ENCODE measurements at regions not wholly inside any gene's neighbourhood (a gene's known extent, or its start where the extent isn't known, plus 50 kb on each side); places are given as distances from the start of the nearest gene placed in this dataset.

DNA sequence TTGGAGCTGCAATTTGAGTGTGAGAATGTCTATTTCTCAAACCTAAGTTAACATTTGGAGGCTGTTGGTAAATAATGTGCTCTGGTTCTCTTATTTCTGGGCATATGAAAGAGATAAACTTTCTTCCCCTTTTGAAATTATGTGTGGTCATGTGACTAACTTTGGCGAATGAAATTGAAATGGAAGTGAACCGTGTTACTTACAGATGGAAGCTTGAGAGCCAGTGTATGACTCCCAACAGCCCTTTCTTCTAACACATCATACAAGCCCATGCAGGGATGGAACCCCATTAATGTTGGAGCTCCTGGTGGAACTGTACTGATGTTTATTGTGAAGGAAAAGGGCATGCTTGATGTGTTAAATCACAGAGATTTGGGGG lies 725.8 kb downstream of the TSN start:
- DNase-seq (ENCODE audit: low spot score) = no peak

DNA sequence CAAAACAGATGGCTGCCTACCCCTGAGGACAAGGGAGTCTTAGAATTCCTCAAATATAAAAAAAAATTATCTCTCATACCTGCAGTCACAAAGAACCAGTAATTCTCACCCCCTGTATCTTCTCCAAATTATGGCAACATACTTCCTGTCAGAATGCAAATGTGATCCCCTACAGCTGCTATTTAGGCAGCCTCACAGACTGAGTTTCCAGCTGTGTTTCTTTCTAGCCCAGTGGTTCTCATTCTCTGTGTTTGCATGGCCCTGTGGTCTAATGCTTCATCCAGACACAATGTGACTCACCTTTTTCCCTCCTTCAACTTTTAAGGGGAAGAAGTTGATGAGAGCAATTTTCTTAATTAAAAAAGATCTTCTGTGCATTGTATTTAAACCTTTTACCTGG lies 726.3 kb downstream of the TSN start:
- no peak for DNase-seq (ENCODE audit: low spot score)

GRCh38 chr2:122486086-122486485 lies 730.6 kb downstream of the TSN start:
- DNase-seq (ENCODE audit: low spot score) = no peak

GRCh38 chr2:122486705-122487415 lies 731.4 kb downstream of the TSN start:
- no peak for DNase-seq (ENCODE audit: low spot score)

DNA sequence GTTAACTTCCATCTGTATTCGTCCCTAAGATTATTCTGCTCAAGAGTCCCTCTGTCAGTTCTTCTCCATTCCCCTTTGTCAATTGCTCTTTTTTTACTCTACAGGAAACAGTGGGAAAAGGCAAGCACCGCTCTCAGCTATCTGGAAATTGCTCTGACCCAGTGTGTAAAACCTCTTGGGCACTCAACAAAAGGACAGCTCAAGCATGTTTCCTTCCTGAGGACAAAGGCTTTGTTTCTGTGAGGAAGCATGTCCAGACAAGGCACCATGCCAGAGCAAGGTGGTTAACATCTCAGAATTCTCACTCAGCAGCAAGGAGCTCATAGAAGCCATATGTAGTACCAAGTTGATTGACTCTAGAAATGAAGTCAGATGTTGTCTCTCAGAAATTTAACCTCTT lies 735.6 kb downstream of the TSN start:
- no peak for DNase-seq (ENCODE audit: low spot score)

GRCh38 chr2:122500316-122501105 lies 745.1 kb downstream of the TSN start:
- DNase-seq (ENCODE audit: low spot score) = no peak

GRCh38 chr2:122506620-122507019 lies 751.2 kb downstream of the TSN start:
- DNase-seq (ENCODE audit: low spot score) = no peak

GRCh38 chr2:122507261-122507660 lies 751.8 kb downstream of the TSN start:
- no peak for DNase-seq (ENCODE audit: low spot score)

- no peak for DNase-seq (ENCODE audit: low spot score)
These were observed 756.6 kb downstream of the TSN start for GRCh38 chr2:122512091-122512490.

DNA sequence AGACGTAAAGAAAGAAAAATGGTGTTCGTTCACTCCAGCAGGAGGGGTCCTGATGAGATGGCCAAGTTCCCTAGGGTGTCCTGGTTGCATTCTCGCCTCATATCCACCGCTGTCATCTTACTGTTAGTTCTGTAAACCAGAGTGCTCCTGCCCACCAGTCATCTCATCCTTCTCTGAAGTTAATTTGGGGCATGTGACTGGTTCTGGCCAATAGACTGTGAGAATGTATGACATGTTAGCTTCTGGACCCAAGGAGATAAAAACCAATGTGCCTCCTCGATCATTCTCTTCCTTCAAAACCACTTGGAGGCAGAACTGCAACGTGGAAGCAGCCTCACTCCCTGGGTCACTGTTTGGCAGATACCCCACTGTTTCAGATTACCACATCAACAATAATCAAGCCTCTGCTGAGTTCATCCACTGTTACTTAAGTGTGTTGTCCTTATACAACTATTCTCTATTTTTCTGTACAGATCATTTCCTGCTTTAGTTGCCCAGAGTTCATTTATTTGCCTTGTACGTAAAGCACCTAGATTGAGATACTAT lies 759.1 kb downstream of the TSN start:
- no peak for DNase-seq (ENCODE audit: low spot score)

DNA sequence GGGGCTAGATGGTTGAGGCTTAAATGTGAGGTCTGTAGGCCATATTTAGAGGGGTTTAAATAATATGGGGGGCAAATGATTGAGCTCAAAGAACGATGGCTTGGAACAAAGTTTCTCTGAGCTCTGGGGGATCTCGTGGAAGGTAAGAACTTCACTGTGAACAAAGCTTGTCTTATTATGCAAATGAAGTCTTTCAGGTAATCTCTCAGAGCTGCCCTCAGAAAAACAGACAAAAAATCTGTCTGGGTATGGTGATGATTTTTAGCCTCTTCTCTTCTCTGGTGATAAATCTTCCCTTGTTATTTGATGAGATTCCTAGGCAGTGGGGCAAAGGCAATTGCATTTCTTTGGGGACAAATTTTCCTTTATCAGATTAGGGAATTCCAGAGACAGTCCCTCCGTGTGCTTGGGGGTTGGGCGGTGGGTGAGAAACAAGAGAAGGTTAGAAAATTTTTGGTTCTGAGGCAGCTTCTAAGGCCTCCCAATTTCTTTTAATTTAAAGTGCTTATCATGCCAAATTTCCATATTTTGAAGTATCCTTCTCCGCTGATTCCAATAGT lies 760.4 kb downstream of the TSN start:
- no peak for DNase-seq (ENCODE audit: low spot score)

GRCh38 chr2:122516775-122517174 lies 761.3 kb downstream of the TSN start:
- no peak for DNase-seq (ENCODE audit: low spot score)

DNA sequence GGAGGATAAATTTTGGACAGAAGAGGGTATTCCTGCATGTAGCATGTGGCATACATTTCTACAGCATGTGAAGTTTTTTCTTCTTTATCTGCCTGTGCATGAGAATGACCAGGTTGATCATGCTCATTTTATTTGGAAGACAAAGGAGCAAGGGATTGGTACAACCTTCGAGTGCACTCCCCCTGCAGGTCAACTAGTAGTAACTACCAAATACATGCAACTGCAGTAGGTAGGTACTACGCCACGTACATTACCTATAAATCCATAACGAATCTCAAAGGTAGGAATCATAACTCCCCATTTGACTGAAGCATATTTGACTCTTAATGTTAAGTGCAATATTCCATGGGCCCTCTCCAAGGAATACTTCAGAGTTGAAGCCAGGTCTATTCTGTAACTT lies 763.9 kb downstream of the TSN start:
- DNase-seq (ENCODE audit: low spot score) = no peak

DNA sequence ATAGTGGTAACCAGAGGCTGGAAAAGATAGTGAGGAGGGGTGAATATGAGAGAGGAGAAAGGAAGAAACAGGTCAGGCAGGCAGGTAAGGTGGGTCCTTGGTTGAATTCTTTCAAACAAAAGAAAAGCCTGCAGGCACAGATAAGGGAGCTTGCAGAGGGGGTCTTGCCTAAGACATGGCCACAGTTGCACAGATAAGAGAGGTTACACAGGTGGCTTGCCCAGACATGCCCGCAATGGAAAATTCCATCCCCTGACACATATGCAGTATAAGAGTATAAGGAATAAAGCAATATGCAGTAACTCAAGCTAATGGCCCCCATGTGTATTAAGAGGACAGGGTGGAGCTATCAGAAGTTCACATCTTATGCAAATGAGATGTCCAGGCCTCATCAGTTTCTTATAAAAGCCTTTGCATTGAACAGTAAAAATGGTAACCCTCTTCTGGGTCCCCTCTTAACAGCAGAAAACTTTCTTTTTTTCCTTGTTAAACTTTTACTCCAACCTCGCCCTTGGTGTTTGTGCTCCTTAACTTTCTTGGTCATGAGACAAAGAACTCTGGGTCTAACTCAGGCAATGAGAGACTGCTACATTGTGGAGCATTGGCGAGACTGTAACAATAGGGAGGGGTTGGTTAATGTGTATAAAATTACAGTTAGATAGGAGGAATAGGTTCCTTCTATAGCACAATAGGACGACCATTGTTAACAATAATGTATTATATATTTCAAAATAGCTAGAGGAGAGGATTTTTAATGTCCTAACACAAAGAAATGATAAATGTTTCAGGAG lies 764.6 kb downstream of the TSN start:
- no peak for DNase-seq (ENCODE audit: low spot score)

DNA sequence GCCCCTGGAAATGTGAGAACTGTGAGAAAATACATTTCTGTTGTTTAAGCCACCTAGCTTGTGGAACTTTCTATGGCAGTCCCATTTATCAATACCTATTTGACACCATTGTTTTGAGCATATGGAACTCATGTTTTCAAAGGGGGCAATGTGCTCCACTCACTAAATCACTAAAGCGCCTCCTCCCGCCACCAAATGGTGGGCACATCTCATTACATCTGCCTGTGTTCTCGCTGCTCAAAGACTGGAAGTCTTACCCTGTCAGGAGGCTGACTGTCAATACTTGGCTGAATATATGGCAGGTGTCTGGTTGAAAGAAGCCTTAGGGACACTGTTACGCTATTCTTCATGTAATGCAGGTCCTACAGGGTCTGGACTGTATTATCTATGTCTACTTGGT lies 767.7 kb downstream of the TSN start:
- DNase-seq (ENCODE audit: low spot score) = no peak

- DNase-seq (ENCODE audit: low spot score) = no peak
These were observed 768.5 kb downstream of the TSN start for GRCh38 chr2:122523981-122524380.

- no peak for DNase-seq (ENCODE audit: low spot score)
These were observed 769.9 kb downstream of the TSN start for GRCh38 chr2:122525336-122525735.

DNA sequence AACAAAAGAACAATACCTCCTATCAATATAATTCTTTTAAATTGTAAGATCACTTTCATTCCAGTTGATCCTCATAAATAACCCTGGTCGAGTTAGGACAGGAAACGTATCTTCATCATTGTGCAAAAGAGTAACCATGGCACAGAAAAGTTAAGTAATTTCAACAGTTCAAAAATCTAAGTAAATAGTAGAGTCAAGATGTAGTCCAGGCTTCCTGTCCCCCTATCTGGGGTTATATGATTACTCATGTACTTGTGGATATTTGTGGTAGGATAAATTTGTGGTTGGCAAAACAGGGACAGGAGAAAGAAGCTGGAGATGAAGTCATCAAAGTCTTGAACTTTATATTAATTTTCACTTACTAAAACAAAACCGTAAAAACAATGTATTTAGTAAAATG lies 772.6 kb downstream of the TSN start:
- no peak for DNase-seq (ENCODE audit: low spot score)

- no peak for DNase-seq (ENCODE audit: low spot score)
These were observed 773.7 kb downstream of the TSN start for GRCh38 chr2:122528958-122529705.

- DNase-seq (ENCODE audit: low spot score) = no peak
These were observed 775.4 kb downstream of the TSN start for GRCh38 chr2:122530814-122531213.

All from SK-N-DZ (cell line).